Glutamatergic neuron (in vitro differentiated cells): ENCODE measurements at regions not wholly inside any gene's neighbourhood (a gene's known extent, or its start where the extent isn't known, plus 50 kb on each side); places are given as distances from the start of the nearest gene placed in this dataset.
A peak's percentile ranks its signal among the peaks of the same experiment; 100 is the strongest.

Experiments
- DNase-seq: peaks from one replicate; pipeline ENCODE4 v3.0.0; 2022
- H3K27ac Mint-ChIP-seq: one replicate; pipeline ENCODE4 v1.8.0; 2020; ENCODE audit warnings: mild to moderate bottlenecking, mixed read lengths, inconsistent platforms; ENCODE audit not compliant: unreplicated experiment
- H3K27me3 Mint-ChIP-seq: one replicate; pipeline ENCODE4 v1.8.0; 2020; ENCODE audit warnings: mild to moderate bottlenecking, moderate library complexity, mixed read lengths, inconsistent platforms; ENCODE audit not compliant: unreplicated experiment
- H3K36me3 Mint-ChIP-seq: one replicate; pipeline ENCODE4 v1.8.0; 2020; ENCODE audit warnings: mild to moderate bottlenecking, mixed read lengths, inconsistent platforms; ENCODE audit not compliant: unreplicated experiment
- H3K4me1 Mint-ChIP-seq: one replicate; pipeline ENCODE4 v1.8.0; 2020; ENCODE audit warnings: mild to moderate bottlenecking, low read depth, mixed read lengths, inconsistent platforms; ENCODE audit not compliant: unreplicated experiment
- H3K4me3 Mint-ChIP-seq: one replicate; pipeline ENCODE4 v1.8.0; 2020; ENCODE audit warnings: mild to moderate bottlenecking, mixed read lengths, inconsistent platforms; ENCODE audit not compliant: unreplicated experiment
- H3K9me3 Mint-ChIP-seq: one replicate; pipeline ENCODE4 v1.8.0; 2020; ENCODE audit warnings: mild to moderate bottlenecking, moderate library complexity, mixed read lengths, inconsistent platforms; ENCODE audit not compliant: unreplicated experiment
- TF ChIP-seq, protein P1 (sequence below): fragments of 200-600 bp; sonication (generic); IDR thresholded peaks from one replicate; pipeline ENCODE4 v1.5.0; 2021; ENCODE audit not compliant: partially characterized antibody, unreplicated experiment

DNA sequence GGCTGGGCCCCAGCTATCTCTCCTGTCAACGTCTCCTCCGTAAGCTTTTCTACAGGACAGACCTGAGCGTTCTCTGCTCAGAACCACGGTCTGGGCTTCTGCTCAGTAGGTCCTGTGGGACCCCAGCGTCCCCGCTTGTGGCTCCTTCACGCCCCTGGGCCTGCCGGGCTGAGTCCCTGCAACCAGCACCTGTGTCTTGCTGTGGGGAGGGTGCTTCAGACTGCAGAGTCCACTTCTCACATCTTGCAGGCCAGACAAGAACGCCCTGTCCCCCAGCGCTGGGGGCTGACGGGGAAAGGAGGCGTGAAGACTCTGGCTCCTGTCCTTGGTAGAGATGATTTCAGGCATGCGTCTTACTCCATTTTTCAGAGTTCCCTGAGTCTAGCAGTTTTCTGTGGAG, 1480.8 kb downstream of the BRD1 start:
- no peak overlapping the region for H3K4me3 Mint-ChIP-seq
- H3K36me3 Mint-ChIP-seq, result no peaks in the 10 kb centered on the region
- H3K9me3 Mint-ChIP-seq, result peaks cover 12% of the 10 kb centered on the region
- H3K27me3 Mint-ChIP-seq, result peaks cover 11% of the 10 kb centered on the region
- H3K4me1 Mint-ChIP-seq, result no peaks in the 10 kb centered on the region
- TF ChIP-seq, protein P1, sequence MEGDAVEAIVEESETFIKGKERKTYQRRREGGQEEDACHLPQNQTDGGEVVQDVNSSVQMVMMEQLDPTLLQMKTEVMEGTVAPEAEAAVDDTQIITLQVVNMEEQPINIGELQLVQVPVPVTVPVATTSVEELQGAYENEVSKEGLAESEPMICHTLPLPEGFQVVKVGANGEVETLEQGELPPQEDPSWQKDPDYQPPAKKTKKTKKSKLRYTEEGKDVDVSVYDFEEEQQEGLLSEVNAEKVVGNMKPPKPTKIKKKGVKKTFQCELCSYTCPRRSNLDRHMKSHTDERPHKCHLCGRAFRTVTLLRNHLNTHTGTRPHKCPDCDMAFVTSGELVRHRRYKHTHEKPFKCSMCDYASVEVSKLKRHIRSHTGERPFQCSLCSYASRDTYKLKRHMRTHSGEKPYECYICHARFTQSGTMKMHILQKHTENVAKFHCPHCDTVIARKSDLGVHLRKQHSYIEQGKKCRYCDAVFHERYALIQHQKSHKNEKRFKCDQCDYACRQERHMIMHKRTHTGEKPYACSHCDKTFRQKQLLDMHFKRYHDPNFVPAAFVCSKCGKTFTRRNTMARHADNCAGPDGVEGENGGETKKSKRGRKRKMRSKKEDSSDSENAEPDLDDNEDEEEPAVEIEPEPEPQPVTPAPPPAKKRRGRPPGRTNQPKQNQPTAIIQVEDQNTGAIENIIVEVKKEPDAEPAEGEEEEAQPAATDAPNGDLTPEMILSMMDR, result no peak
- DNase-seq, result no peak
- H3K27ac Mint-ChIP-seq, result no peak overlapping the region

DNA sequence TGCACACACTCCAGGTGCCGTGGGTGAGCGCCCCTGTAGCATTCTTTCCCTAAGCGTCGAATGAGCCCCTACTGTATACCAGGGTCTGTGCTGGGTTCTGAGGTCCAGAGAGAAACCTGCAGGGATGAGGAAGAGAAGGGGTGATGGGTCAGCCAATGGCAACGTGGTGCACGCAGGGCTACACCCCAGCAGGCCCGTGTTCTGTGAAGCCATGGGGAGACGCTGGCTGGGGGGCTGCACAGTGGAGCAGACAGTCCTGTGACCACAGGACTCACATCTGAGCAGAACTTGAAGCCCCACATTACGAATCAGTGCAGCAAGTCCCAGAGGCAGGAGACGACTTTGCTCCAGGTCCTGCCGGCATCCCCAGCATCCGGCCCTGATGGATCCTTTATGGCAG, 1481.4 kb downstream of the BRD1 start:
- Mint-ChIP-seq H3K27me3 (peaks cover 13% of the 10 kb centered on the region), H3K4me3 (no peak overlapping the region), H3K4me1 (peaks cover 5% of the 10 kb centered on the region), H3K9me3 (peaks cover 17% of the 10 kb centered on the region), H3K27ac (no peak overlapping the region), H3K36me3 (no peaks in the 10 kb centered on the region)
- DNase-seq, result no peak
- TF ChIP-seq, protein P1, result no peak

DNA sequence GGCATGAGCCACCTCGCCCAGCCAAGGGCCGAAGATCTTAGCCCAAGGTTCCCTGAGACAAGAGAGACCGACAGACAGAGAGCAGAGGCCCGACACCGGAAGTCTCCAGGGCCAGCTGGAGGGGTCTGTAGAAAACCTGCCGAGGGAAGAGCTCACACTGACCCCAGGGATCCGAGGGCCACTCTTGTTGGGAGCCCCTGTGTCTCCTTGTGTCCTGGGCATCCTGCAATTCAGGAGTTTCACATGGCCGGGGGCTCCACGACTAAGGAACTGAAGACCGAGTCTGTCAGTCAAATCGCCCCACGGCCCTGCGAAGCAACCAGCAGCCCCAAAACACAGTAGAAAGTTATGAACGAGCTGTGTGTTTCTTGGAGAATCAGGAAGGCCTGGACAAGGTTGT, 1482.0 kb downstream of the BRD1 start:
- DNase-seq, result no peak
- Mint-ChIP-seq H3K36me3 (no peaks in the 10 kb centered on the region), H3K27me3 (peaks cover 15% of the 10 kb centered on the region), H3K4me1 (peaks cover 6% of the 10 kb centered on the region), H3K4me3 (no peak overlapping the region), H3K9me3 (peaks cover 17% of the 10 kb centered on the region), H3K27ac (no peak overlapping the region)
- TF ChIP-seq, protein P1, result no peak

DNA sequence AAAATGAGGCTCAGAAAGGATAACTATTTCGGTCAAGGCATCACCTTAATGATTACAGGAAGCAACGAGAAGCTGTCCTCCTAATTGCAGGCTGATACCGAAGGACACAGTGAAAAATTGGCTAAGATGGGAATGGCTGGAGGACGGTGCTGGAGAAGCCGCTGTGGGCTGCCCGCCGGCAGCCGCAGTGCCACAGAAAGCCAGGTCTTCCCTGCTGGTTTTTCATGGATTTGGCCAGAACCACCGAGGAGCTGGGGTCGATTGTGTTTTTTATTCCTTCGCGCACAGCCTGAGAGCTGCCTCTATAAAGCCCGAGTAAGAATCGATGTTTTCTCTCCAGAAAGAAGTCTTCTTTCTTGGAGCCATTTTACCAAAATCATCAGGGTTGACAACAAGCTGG, 1484.2 kb downstream of the BRD1 start:
- H3K9me3 Mint-ChIP-seq, result peaks cover 16% of the 10 kb centered on the region
- H3K4me1 Mint-ChIP-seq, result peaks cover 6% of the 10 kb centered on the region
- TF ChIP-seq, protein P1, result no peak
- H3K27ac Mint-ChIP-seq, result no peak overlapping the region
- no peak overlapping the region for H3K4me3 Mint-ChIP-seq
- H3K27me3 Mint-ChIP-seq, result peaks cover 20% of the 10 kb centered on the region
- no peaks in the 10 kb centered on the region for H3K36me3 Mint-ChIP-seq
- DNase-seq, result no peak

DNA sequence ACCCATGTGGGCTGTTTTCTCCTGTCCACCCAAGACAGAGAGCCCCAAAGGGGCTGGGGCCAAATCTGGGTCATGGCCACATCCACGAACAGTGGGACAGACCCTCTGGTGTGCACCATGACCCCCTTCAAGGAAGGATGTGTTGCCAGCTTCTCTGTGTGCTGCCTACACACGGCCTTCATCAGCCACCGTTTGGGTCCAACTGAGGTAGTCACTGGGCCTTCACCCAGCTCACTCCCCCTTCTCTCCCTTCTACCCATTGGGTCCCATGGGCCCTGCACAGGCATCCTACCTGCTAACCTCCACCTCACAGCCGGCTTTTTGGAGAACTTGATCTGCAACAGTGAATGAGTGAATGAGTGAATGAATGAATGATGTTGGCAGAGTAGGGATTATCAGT, 1484.9 kb downstream of the BRD1 start:
- Mint-ChIP-seq H3K4me1 (peaks cover 6% of the 10 kb centered on the region), H3K9me3 (peaks cover 16% of the 10 kb centered on the region), H3K36me3 (no peaks in the 10 kb centered on the region), H3K27me3 (peaks cover 22% of the 10 kb centered on the region), H3K4me3 (no peak overlapping the region), H3K27ac (peak overlapping the region; percentile 43)
- TF ChIP-seq, protein P1, result no peak
- no peak for DNase-seq
